Endothelial cell of umbilical vein (primary cell): ENCODE measurements at regions not wholly inside any gene's neighbourhood (a gene's known extent, or its start where the extent isn't known, plus 50 kb on each side); places are given as distances from the start of the nearest gene placed in this dataset.

Experiments used
- BruUV-seq: library from RNA; stranded (reverse); fragments of 400-500 nt; replicated peaks from 2 replicates; lab custom pipeline; 2021; lab: Mats Ljungman, UMichigan
- CTCF ChIA-PET: fragments of 300-600, 350-600 bp; sonication (Branson Sonifier 250); formaldehyde crosslinking; loops from one replicate; lab custom pipeline; 2021; ENCODE audit warnings: antibody characterized with exemption, inconsistent platforms; lab: Charles Lee
- POLR2A ChIA-PET: fragments of 300-600, 350-600 bp; sonication (Branson Sonifier 250); formaldehyde crosslinking; loops from one replicate; lab custom pipeline; 2021; ENCODE audit warnings: antibody characterized with exemption, inconsistent platforms; lab: Charles Lee
- DNase-seq: peaks from one replicate; pipeline ENCODE4 v3.0.0-alpha.2; 2011; ENCODE audit warnings: low read depth, low spot score
- FAIRE-seq: peaks from 2 replicates; lab custom pipeline; 2011; peaks lifted over from hg19 to GRCh38; lab: Jason Lieb, UNC
- H2AFZ ChIP-seq: 2 replicates; pipeline ENCODE4 v1.6.0; 2012; ENCODE audit warnings: low read depth, low read length, control low read depth, inconsistent platforms
- H3K27ac ChIP-seq: 2 replicates; pipeline ENCODE4 v1.5.1; 2011; ENCODE audit warnings: low read depth, mild to moderate bottlenecking, control low read depth, low read length, moderate library complexity; ENCODE audit not compliant: insufficient read depth
- H3K27me3 ChIP-seq, 2 experiments: 2 replicates each; pipeline versions ENCODE4 v1.6.0 to v1.6.1; 2011; ENCODE audit warnings: low read length in 2 of 2, mixed read lengths in 1 of 2; ENCODE audit not compliant: control insufficient read depth in 2 of 2, insufficient read depth in 2 of 2
- H3K36me3 ChIP-seq, 2 experiments: 2 replicates in 1 of 2; 3 replicates in 1 of 2; pipeline ENCODE4 v1.5.1; 2011; ENCODE audit warnings: low read length in 2 of 2, mild to moderate bottlenecking in 1 of 2, moderate library complexity in 1 of 2; ENCODE audit not compliant: control insufficient read depth in 2 of 2, insufficient read depth in 2 of 2; ENCODE audit errors: extremely low read depth in 1 of 2
- H3K4me1 ChIP-seq: 3 replicates; pipeline ENCODE4 v1.5.1; 2011; ENCODE audit warnings: mild to moderate bottlenecking, low read length; ENCODE audit not compliant: control insufficient read depth, insufficient read depth; ENCODE audit errors: extremely low read depth
- H3K4me2 ChIP-seq: 2 replicates; pipeline ENCODE4 v1.6.1; 2011; ENCODE audit warnings: low read length, control low read depth, mixed read lengths; ENCODE audit not compliant: insufficient read depth
- H3K4me3 ChIP-seq, 3 experiments: fragments of 200-600 bp in 1 of 3; sonication (generic), shearing (Covaris generic) in 1 of 3; replicated peaks in 1 of 3; 2 replicates each; pipeline ENCODE4 v1.5.1; 2011 to 2016; ENCODE audit warnings: control low read depth in 3 of 3, low read length in 3 of 3, mild to moderate bottlenecking in 2 of 3, inconsistent platforms in 1 of 3, low read depth in 1 of 3, moderate library complexity in 1 of 3; ENCODE audit not compliant: insufficient read depth in 1 of 3
- H3K79me2 ChIP-seq: 2 replicates; pipeline ENCODE4 v1.6.0; 2012; ENCODE audit warnings: low read length, inconsistent platforms; ENCODE audit not compliant: control insufficient read depth, insufficient read depth
- H3K9ac ChIP-seq: replicated peaks from 2 replicates; pipeline ENCODE3; 2011; ENCODE audit warnings: low read length, control low read depth; ENCODE audit not compliant: insufficient read depth; ENCODE audit errors: extremely low read depth
- H3K9me1 ChIP-seq: replicated peaks from 3 replicates; pipeline ENCODE4 v1.6.0; 2011; ENCODE audit warnings: mild to moderate bottlenecking, low read length; ENCODE audit not compliant: control insufficient read depth, insufficient read depth; ENCODE audit errors: extremely low read depth
- H3K9me3 ChIP-seq: replicated peaks from 2 replicates; pipeline ENCODE4 v1.5.1; 2012; ENCODE audit warnings: low read length, inconsistent platforms; ENCODE audit not compliant: control insufficient read depth, insufficient read depth
- H4K20me1 ChIP-seq: replicated peaks from 2 replicates; pipeline ENCODE3; 2011; ENCODE audit warnings: mild to moderate bottlenecking, low read length; ENCODE audit not compliant: control insufficient read depth, insufficient read depth; ENCODE audit errors: extremely low read depth
- CTCF ChIP-seq, 2 donors: IDR thresholded peaks; 1 replicate in 1 of 2; 2 replicates in 1 of 2; pipeline ENCODE4 v1.5.1; 2011; ENCODE audit warnings: low read length in 2 of 2, mild to moderate bottlenecking in 2 of 2, moderate library complexity in 2 of 2, control low read depth in 1 of 2, inconsistent platforms in 1 of 2, low read depth in 1 of 2; ENCODE audit not compliant: insufficient read depth in 1 of 2; ENCODE audit errors: extremely low read depth in 1 of 2
- EZH2 ChIP-seq: IDR thresholded peaks from 2 replicates; pipeline ENCODE4 v1.6.1; 2012; ENCODE audit warnings: borderline replicate concordance, low read depth, mild to moderate bottlenecking, moderate library complexity, low read length, inconsistent platforms; ENCODE audit not compliant: severe bottlenecking
- FOS ChIP-seq: IDR thresholded peaks from 2 replicates; pipeline ENCODE4 v1.6.1; 2011; ENCODE audit warnings: mild to moderate bottlenecking, low read length, moderate library complexity, borderline replicate concordance; ENCODE audit not compliant: insufficient read depth
- GATA2 ChIP-seq: IDR thresholded peaks from 2 replicates; pipeline ENCODE4 v1.7.0; 2011; ENCODE audit warnings: low read depth, mild to moderate bottlenecking, moderate library complexity, mixed read lengths, low read length; ENCODE audit not compliant: insufficient read length, insufficient read depth
- JUN ChIP-seq: IDR thresholded peaks from 2 replicates; pipeline ENCODE4 v1.6.1; 2011; ENCODE audit warnings: borderline replicate concordance, low read depth; ENCODE audit not compliant: insufficient read length, insufficient read depth
- MAX ChIP-seq: IDR thresholded peaks from 2 replicates; pipeline ENCODE4 v1.6.1; 2011; ENCODE audit not compliant: insufficient read depth, insufficient read length
- MYC ChIP-seq: IDR thresholded peaks from one replicate; pipeline ENCODE4 v1.6.1; 2011; ENCODE audit warnings: mild to moderate bottlenecking, low read depth, low read length
- POLR2A ChIP-seq: IDR thresholded peaks from 2 replicates; pipeline ENCODE4 v1.6.1; 2012; ENCODE audit warnings: low read depth, mild to moderate bottlenecking, control low read depth, low read length
- POLR2AphosphoS5 ChIP-seq: IDR thresholded peaks from 2 replicates; pipeline ENCODE4 v1.6.1; 2012; ENCODE audit warnings: low read depth, mild to moderate bottlenecking, control low read depth, low read length, moderate library complexity; ENCODE audit not compliant: insufficient read depth
- dilution Hi-C: fragments of 300-500 bp; cut with MboI; formaldehyde crosslinking; loops from one replicate; pipeline ENCODE4 v1.15.0; 2019; ENCODE audit warnings: low sequenced_read_pairs; ENCODE audit not compliant: extremely low pct_ligation_motif_present
- intact Hi-C: fragments of 100-400 bp; cut with micrococcal nuclease; formaldehyde crosslinking; loops from one replicate; pipeline ENCODE4 v1.10.0; 2022

DNA sequence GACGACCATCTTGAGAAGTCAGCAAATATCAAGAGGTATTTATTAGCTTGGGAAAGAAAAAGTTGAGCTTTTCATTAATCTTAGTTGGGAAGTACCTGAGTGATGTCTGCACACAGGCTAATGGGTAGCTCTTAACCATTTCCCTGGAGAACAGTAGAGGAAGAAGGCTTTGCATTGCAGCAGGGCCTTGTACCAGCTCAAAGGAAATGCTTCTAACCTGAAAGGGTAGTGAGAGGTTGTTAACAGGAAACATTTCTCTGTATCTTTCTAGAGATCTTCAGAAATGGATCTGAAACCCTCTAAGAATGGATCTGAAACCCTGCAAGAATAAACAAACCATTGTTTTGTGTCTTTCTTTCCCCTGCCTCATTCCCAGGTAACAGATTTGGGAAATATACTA lies 393.3 kb downstream of the PLK2 start:
- POLR2A ChIA-PET, result no interaction called here

More for the DNA sequence above, 393.3 kb downstream of the PLK2 start:
- intact Hi-C loops (no loop called here), dilution Hi-C loops (no loop called here)
- Histone ChIP-seq H3K4me1 (no peaks in the 10 kb centered on the region), H3K79me2 (no peaks in the 10 kb centered on the region), H3K27me3 (no peaks in the 10 kb centered on the region), H2AFZ (no peak overlapping the region), H3K27ac (no peak overlapping the region), H3K36me3 (no peaks in the 10 kb centered on the region), H3K4me3 (no peak overlapping the region), H3K9me3 (no peaks in the 10 kb centered on the region), H3K9ac (no peak overlapping the region), H4K20me1 (no peaks in the 10 kb centered on the region), H3K9me1 (no peaks in the 10 kb centered on the region), H3K4me2 (no peak overlapping the region)
- no TSS peak for BruUV-seq
- TF ChIP-seq JUN, result no peak
- no peak for TF ChIP-seq POLR2A
- TF ChIP-seq CTCF (IDR thresholded peaks at IDR 0.05; ENCODE audit: extremely low read depth in 1 of 2, insufficient read depth in 1 of 2, low read depth in 1 of 2, low read length in 2 of 2), result no peak
- TF ChIP-seq FOS, result no peak
- TF ChIP-seq POLR2AphosphoS5, result no peak
- no peak for TF ChIP-seq GATA2
- no peak for TF ChIP-seq MAX
- TF ChIP-seq EZH2, result no peak
- TF ChIP-seq MYC, result no peak
- DNase-seq (no peak), FAIRE-seq (no peak)
- CTCF ChIA-PET, result interaction anchor here (1.5 kb wide), 1 partner anchor 112 kb away, joined by 3 read pairs; no protein-coding TSS in a partner anchor
